NT2/D1 (cell line): ENCODE measurements at regions not wholly inside any gene's neighbourhood (a gene's known extent, or its start where the extent isn't known, plus 50 kb on each side); places are given as distances from the start of the nearest gene placed in this dataset.

Experiments used
- YY1 ChIP-seq: IDR thresholded peaks from 2 replicates; pipeline ENCODE4 v1.6.1; 2011; ENCODE audit not compliant: insufficient read length, insufficient read depth
- ZNF274 ChIP-seq: IDR thresholded peaks from 2 replicates; pipeline ENCODE4 v1.6.1; 2011; ENCODE audit warnings: mild to moderate bottlenecking, low read depth, low read length

- TF ChIP-seq YY1 = no peak
- TF ChIP-seq ZNF274 = no peak
These were observed 334.6 kb downstream of the TSHZ3 start for GRCh38 chr19:31014668-31015067.
